ENCODE measurements at regions not wholly inside any gene's neighbourhood (a gene's known extent, or its start where the extent isn't known, plus 50 kb on each side); places are given as distances from the start of the nearest gene placed in this dataset.

- Histone ChIP-seq H3K36me3 (ENCODE audit: control insufficient read depth in 2 of 2, insufficient read depth in 2 of 2, low read length in 2 of 2) (no peaks in the 10 kb centered on the region), H3K27ac (ENCODE audit: low read depth in 2 of 2, low read length in 2 of 2) (no peak overlapping the region), H3K9ac (ENCODE audit: low read depth in 1 of 2, low read length in 2 of 2) (no peak overlapping the region), H3K27me3 (ENCODE audit: control insufficient read depth in 2 of 2, insufficient read depth in 2 of 2, low read length in 2 of 2) (no peaks in the 10 kb centered on the region), H3K9me3 (ENCODE audit: control insufficient read depth in 2 of 2, low read length in 2 of 2) (no peaks in the 10 kb centered on the region), H3K4me1 (ENCODE audit: control insufficient read depth in 2 of 2, insufficient read depth in 2 of 2, low read length in 2 of 2) (no peaks in the 10 kb centered on the region), H3K4me3 (ENCODE audit: low read length in 2 of 2) (no peak overlapping the region)
These were observed 549.0 kb downstream of the MAT2B start for GRCh38 chr5:164054461-164054860.

GRCh38 chr5:164057121-164057520 lies 551.7 kb downstream of the MAT2B start:
- Histone ChIP-seq H3K4me1 (ENCODE audit: control insufficient read depth in 2 of 2, insufficient read depth in 2 of 2, low read length in 2 of 2) (no peaks in the 10 kb centered on the region), H3K9me3 (ENCODE audit: control insufficient read depth in 2 of 2, low read length in 2 of 2) (no peaks in the 10 kb centered on the region), H3K27me3 (ENCODE audit: control insufficient read depth in 2 of 2, insufficient read depth in 2 of 2, low read length in 2 of 2) (no peaks in the 10 kb centered on the region), H3K36me3 (ENCODE audit: control insufficient read depth in 2 of 2, insufficient read depth in 2 of 2, low read length in 2 of 2) (no peaks in the 10 kb centered on the region), H3K9ac (ENCODE audit: low read depth in 1 of 2, low read length in 2 of 2) (no peak overlapping the region), H3K4me3 (ENCODE audit: low read length in 2 of 2) (no peak overlapping the region), H3K27ac (ENCODE audit: low read depth in 2 of 2, low read length in 2 of 2) (no peak overlapping the region)

- Histone ChIP-seq H3K36me3 (ENCODE audit: control insufficient read depth in 2 of 2, insufficient read depth in 2 of 2, low read length in 2 of 2) (no peaks in the 10 kb centered on the region), H3K9ac (ENCODE audit: low read depth in 1 of 2, low read length in 2 of 2) (no peak overlapping the region), H3K4me3 (ENCODE audit: low read length in 2 of 2) (no peak overlapping the region), H3K9me3 (ENCODE audit: control insufficient read depth in 2 of 2, low read length in 2 of 2) (no peaks in the 10 kb centered on the region), H3K27ac (ENCODE audit: low read depth in 2 of 2, low read length in 2 of 2) (no peak overlapping the region), H3K27me3 (ENCODE audit: control insufficient read depth in 2 of 2, insufficient read depth in 2 of 2, low read length in 2 of 2) (no peaks in the 10 kb centered on the region), H3K4me1 (ENCODE audit: control insufficient read depth in 2 of 2, insufficient read depth in 2 of 2, low read length in 2 of 2) (no peaks in the 10 kb centered on the region)
These were observed 553.2 kb downstream of the MAT2B start for GRCh38 chr5:164058621-164059020.

GRCh38 chr5:164059471-164059870 lies 554.1 kb downstream of the MAT2B start:
- no peak overlapping the region for H3K9ac ChIP-seq (ENCODE audit: low read depth in 1 of 2, low read length in 2 of 2)
- no peaks in the 10 kb centered on the region for H3K36me3 ChIP-seq (ENCODE audit: control insufficient read depth in 2 of 2, insufficient read depth in 2 of 2, low read length in 2 of 2)
- H3K4me1 ChIP-seq (ENCODE audit: control insufficient read depth in 2 of 2, insufficient read depth in 2 of 2, low read length in 2 of 2) = no peaks in the 10 kb centered on the region
- H3K27me3 ChIP-seq (ENCODE audit: control insufficient read depth in 2 of 2, insufficient read depth in 2 of 2, low read length in 2 of 2) = no peaks in the 10 kb centered on the region
- no peak overlapping the region for H3K27ac ChIP-seq (ENCODE audit: low read depth in 2 of 2, low read length in 2 of 2)
- H3K4me3 ChIP-seq (ENCODE audit: low read length in 2 of 2) = no peak overlapping the region
- H3K9me3 ChIP-seq (ENCODE audit: control insufficient read depth in 2 of 2, low read length in 2 of 2) = no peaks in the 10 kb centered on the region

GRCh38 chr5:164060786-164061355 lies 555.5 kb downstream of the MAT2B start:
- Histone ChIP-seq H3K27me3 (ENCODE audit: control insufficient read depth in 2 of 2, insufficient read depth in 2 of 2, low read length in 2 of 2) (no peaks in the 10 kb centered on the region), H3K36me3 (ENCODE audit: control insufficient read depth in 2 of 2, insufficient read depth in 2 of 2, low read length in 2 of 2) (no peaks in the 10 kb centered on the region), H3K9me3 (ENCODE audit: control insufficient read depth in 2 of 2, low read length in 2 of 2) (no peaks in the 10 kb centered on the region), H3K4me3 (ENCODE audit: low read length in 2 of 2) (no peak overlapping the region), H3K27ac (ENCODE audit: low read depth in 2 of 2, low read length in 2 of 2) (no peak overlapping the region), H3K4me1 (ENCODE audit: control insufficient read depth in 2 of 2, insufficient read depth in 2 of 2, low read length in 2 of 2) (no peaks in the 10 kb centered on the region), H3K9ac (ENCODE audit: low read depth in 1 of 2, low read length in 2 of 2) (no peak overlapping the region)

- Histone ChIP-seq H3K4me1 (ENCODE audit: control insufficient read depth in 2 of 2, insufficient read depth in 2 of 2, low read length in 2 of 2) (no peaks in the 10 kb centered on the region), H3K9ac (ENCODE audit: low read depth in 1 of 2, low read length in 2 of 2) (no peak overlapping the region), H3K27me3 (ENCODE audit: control insufficient read depth in 2 of 2, insufficient read depth in 2 of 2, low read length in 2 of 2) (no peaks in the 10 kb centered on the region), H3K9me3 (ENCODE audit: control insufficient read depth in 2 of 2, low read length in 2 of 2) (no peaks in the 10 kb centered on the region), H3K27ac (ENCODE audit: low read depth in 2 of 2, low read length in 2 of 2) (no peak overlapping the region), H3K36me3 (ENCODE audit: control insufficient read depth in 2 of 2, insufficient read depth in 2 of 2, low read length in 2 of 2) (no peaks in the 10 kb centered on the region), H3K4me3 (ENCODE audit: low read length in 2 of 2) (no peak overlapping the region)
These were observed 556.9 kb downstream of the MAT2B start for GRCh38 chr5:164062304-164062703.

GRCh38 chr5:164065266-164065665 lies 559.8 kb downstream of the MAT2B start:
- Histone ChIP-seq H3K9ac (ENCODE audit: low read depth in 1 of 2, low read length in 2 of 2) (no peak overlapping the region), H3K27ac (ENCODE audit: low read depth in 2 of 2, low read length in 2 of 2) (no peak overlapping the region), H3K27me3 (ENCODE audit: control insufficient read depth in 2 of 2, insufficient read depth in 2 of 2, low read length in 2 of 2) (no peaks in the 10 kb centered on the region), H3K4me1 (ENCODE audit: control insufficient read depth in 2 of 2, insufficient read depth in 2 of 2, low read length in 2 of 2) (no peaks in the 10 kb centered on the region), H3K4me3 (ENCODE audit: low read length in 2 of 2) (no peak overlapping the region), H3K9me3 (ENCODE audit: control insufficient read depth in 2 of 2, low read length in 2 of 2) (no peaks in the 10 kb centered on the region), H3K36me3 (ENCODE audit: control insufficient read depth in 2 of 2, insufficient read depth in 2 of 2, low read length in 2 of 2) (no peaks in the 10 kb centered on the region)

- Histone ChIP-seq H3K4me3 (ENCODE audit: low read length in 2 of 2) (no peak overlapping the region), H3K27me3 (ENCODE audit: control insufficient read depth in 2 of 2, insufficient read depth in 2 of 2, low read length in 2 of 2) (no peaks in the 10 kb centered on the region)
These were observed 566.3 kb downstream of the MAT2B start for GRCh38 chr5:164071671-164072070.

GRCh38 chr5:164073081-164073480 lies 567.7 kb downstream of the MAT2B start:
- H3K9me3 ChIP-seq (ENCODE audit: control insufficient read depth in 2 of 2, low read length in 2 of 2) = no peaks in the 10 kb centered on the region

More at GRCh38 chr5:164071671-164072070, 566.3 kb downstream of the MAT2B start:
- no peaks in the 10 kb centered on the region for H3K36me3 ChIP-seq (ENCODE audit: control insufficient read depth in 2 of 2, insufficient read depth in 2 of 2, low read length in 2 of 2)
- no peak overlapping the region for H3K9ac ChIP-seq (ENCODE audit: low read depth in 1 of 2, low read length in 2 of 2)
- no peaks in the 10 kb centered on the region for H3K4me1 ChIP-seq (ENCODE audit: control insufficient read depth in 2 of 2, insufficient read depth in 2 of 2, low read length in 2 of 2)
- H3K27ac ChIP-seq (ENCODE audit: low read depth in 2 of 2, low read length in 2 of 2) = no peak overlapping the region
- no peaks in the 10 kb centered on the region for H3K9me3 ChIP-seq (ENCODE audit: control insufficient read depth in 2 of 2, low read length in 2 of 2)

GRCh38 chr5:164076556-164076955 lies 571.1 kb downstream of the MAT2B start:
- no peaks in the 10 kb centered on the region for H3K9me3 ChIP-seq (ENCODE audit: control insufficient read depth in 2 of 2, low read length in 2 of 2)
- H3K36me3 ChIP-seq (ENCODE audit: control insufficient read depth in 2 of 2, insufficient read depth in 2 of 2, low read length in 2 of 2) = no peaks in the 10 kb centered on the region
- no peak overlapping the region for H3K27ac ChIP-seq (ENCODE audit: low read depth in 2 of 2, low read length in 2 of 2)
- H3K4me3 ChIP-seq (ENCODE audit: low read length in 2 of 2) = no peak overlapping the region
- H3K9ac ChIP-seq (ENCODE audit: low read depth in 1 of 2, low read length in 2 of 2) = no peak overlapping the region
- no peaks in the 10 kb centered on the region for H3K27me3 ChIP-seq (ENCODE audit: control insufficient read depth in 2 of 2, insufficient read depth in 2 of 2, low read length in 2 of 2)
- H3K4me1 ChIP-seq (ENCODE audit: control insufficient read depth in 2 of 2, insufficient read depth in 2 of 2, low read length in 2 of 2) = no peaks in the 10 kb centered on the region

More at GRCh38 chr5:164073081-164073480, 567.7 kb downstream of the MAT2B start:
- Histone ChIP-seq H3K27me3 (ENCODE audit: control insufficient read depth in 2 of 2, insufficient read depth in 2 of 2, low read length in 2 of 2) (no peaks in the 10 kb centered on the region), H3K9ac (ENCODE audit: low read depth in 1 of 2, low read length in 2 of 2) (no peak overlapping the region), H3K4me3 (ENCODE audit: low read length in 2 of 2) (no peak overlapping the region), H3K27ac (ENCODE audit: low read depth in 2 of 2, low read length in 2 of 2) (no peak overlapping the region), H3K4me1 (ENCODE audit: control insufficient read depth in 2 of 2, insufficient read depth in 2 of 2, low read length in 2 of 2) (no peaks in the 10 kb centered on the region), H3K36me3 (ENCODE audit: control insufficient read depth in 2 of 2, insufficient read depth in 2 of 2, low read length in 2 of 2) (no peaks in the 10 kb centered on the region)

GRCh38 chr5:164090358-164090757 lies 584.9 kb downstream of the MAT2B start:
- no peak overlapping the region for H3K9ac ChIP-seq (ENCODE audit: low read depth in 1 of 2, low read length in 2 of 2)
- no peaks in the 10 kb centered on the region for H3K27me3 ChIP-seq (ENCODE audit: control insufficient read depth in 2 of 2, insufficient read depth in 2 of 2, low read length in 2 of 2)
- no peak overlapping the region for H3K4me3 ChIP-seq (ENCODE audit: low read length in 2 of 2)
- H3K4me1 ChIP-seq (ENCODE audit: control insufficient read depth in 2 of 2, insufficient read depth in 2 of 2, low read length in 2 of 2) = no peaks in the 10 kb centered on the region
- H3K9me3 ChIP-seq (ENCODE audit: control insufficient read depth in 2 of 2, low read length in 2 of 2) = no peaks in the 10 kb centered on the region
- H3K27ac ChIP-seq (ENCODE audit: low read depth in 2 of 2, low read length in 2 of 2) = no peak overlapping the region
- no peaks in the 10 kb centered on the region for H3K36me3 ChIP-seq (ENCODE audit: control insufficient read depth in 2 of 2, insufficient read depth in 2 of 2, low read length in 2 of 2)

Measured in mucosa of rectum (tissue), 2 donors.